Activated naive CD8-positive, alpha-beta T cell treated with anti-CD3 and anti-CD28 coated beads, Interleukin-2, amount 50 U/mL, for 16 hours (primary cell): ENCODE measurements at regions not wholly inside any gene's neighbourhood (a gene's known extent, or its start where the extent isn't known, plus 50 kb on each side); places are given as distances from the start of the nearest gene placed in this dataset.
"Not testable (repeated sequence)": the region's sequence is repeated elsewhere in the genome, so short reads cannot be mapped to it uniquely, and the experiment has no call there.

Experiments
- DNase-seq: peaks from one replicate; pipeline ENCODE4 v3.0.0-alpha.2; 2020; ENCODE audit warnings: low read depth, low spot score

DNA sequence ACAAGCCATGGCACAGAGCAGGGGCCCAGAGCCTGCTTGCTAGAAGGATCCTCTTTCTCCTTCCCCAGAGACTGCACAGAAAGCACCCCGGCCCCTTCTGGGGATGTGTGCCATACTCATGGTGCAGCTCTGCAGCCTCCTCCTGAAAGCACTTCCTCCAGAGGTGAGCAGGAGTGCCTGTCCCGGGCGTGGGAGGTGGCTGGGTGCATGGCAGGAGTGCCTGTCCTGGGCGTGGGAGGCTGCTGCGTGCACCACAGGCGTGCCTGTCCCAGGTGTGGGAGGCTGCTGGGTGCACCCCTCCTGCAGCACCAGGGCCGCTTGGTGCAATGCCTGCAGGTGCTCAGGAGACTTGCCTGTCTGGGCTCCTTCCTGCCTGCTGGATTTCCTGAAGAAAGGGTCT lies 913.3 kb downstream of the UQCRFS1 start:
- DNase-seq = no peak

DNA sequence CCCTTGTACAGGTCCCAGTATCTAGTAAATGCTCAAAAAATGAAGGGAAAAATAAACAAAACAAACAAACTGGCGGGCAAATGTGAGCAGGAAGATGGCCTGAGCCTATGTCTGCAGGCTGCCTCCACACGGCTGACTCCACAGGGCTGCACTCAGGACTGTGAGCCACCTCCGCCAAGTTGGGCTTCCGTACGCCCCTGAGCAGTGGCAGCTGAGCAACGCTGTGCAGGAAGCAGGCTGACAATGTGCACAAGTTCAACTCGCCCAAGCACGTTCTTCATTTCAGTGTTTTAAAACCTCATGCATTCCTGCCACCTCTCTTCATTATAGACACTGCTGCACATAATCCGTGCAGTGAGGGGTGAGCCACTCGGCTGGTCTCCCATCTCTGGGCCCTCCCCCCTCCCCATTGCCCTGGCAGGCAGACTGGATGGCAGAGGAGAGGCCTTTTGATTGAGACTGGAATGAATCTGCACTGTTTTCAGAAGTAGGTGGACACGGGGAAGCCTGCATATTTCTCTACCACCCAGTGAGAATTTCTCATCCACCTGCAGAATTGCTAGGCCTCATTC lies 915.3 kb downstream of the UQCRFS1 start:
- no peak for DNase-seq

DNA sequence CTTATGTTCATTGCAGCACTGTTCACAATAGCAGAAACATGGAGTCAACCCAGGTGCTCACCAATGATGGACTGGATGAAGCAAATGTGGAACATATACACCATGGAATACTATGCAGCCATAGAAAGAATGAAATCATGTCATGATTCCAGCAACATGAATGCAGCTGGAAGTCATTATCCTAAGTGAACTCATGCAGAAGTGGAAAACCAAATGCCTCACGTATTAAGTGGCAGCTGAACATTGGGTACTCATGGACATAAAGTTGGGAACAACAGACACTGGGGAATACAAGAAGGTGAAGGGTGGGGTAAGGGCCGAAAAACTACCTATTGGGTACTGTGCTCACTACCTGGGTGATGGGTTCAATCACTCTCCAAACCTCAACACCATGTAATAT lies 915.9 kb downstream of the UQCRFS1 start:
- no peak for DNase-seq

DNA sequence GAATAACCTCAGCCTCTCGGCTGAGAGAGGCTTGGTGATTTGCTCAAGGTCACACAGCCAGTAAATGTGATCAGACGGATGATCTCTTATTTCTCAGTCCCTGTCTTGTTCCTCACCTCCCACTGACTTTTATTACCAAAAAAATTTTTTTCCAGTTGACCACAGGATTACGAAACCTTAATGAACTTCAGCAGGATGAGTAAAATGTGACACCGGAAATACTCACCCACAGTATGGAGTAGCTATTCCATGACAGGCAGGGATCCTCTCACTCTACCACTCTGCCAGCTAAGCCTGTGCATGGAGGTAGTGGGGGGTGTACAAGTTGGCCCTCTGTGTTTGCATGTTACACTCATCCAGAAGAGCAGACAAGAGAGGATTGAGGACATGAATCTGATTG lies 916.4 kb downstream of the UQCRFS1 start:
- no peak for DNase-seq

DNA sequence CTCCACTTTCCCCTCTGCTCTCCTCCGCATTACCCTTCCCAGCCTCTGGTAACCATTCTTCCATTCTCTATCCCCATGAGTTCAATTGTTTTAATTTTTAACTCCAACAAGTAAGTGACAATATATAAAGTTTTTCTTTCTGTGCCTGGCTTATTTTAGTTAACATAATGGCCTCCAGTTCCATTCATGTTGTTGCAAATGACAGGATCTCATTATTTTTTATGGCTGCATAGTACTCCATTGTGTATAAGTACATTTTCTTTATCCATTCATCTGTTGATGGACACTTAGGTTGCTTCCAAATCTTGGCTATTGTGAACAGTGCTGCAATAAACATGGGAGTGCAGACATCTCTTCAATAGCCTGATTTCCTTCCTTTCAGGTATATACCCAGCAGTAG lies 918.0 kb downstream of the UQCRFS1 start:
- not testable (repeated sequence) for DNase-seq

DNA sequence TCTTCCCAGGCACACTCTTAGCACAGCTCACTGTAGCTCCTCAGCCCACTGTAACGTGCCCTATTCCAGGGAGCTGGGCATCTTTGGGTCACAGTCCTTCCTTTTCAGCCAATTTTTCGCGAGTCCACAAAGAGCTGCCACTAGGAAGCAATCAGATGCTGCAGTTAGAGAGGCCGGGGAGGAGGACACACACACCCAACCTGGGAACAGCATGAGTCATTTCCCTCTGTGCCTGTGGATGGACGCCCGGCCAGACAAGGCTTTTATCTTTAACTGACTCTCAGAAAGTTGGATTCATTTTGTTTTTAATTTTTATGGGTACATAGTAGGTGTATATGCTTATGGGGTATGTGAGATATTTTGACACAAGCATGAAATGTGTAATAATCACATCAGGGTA lies 918.6 kb downstream of the UQCRFS1 start:
- no peak for DNase-seq

DNA sequence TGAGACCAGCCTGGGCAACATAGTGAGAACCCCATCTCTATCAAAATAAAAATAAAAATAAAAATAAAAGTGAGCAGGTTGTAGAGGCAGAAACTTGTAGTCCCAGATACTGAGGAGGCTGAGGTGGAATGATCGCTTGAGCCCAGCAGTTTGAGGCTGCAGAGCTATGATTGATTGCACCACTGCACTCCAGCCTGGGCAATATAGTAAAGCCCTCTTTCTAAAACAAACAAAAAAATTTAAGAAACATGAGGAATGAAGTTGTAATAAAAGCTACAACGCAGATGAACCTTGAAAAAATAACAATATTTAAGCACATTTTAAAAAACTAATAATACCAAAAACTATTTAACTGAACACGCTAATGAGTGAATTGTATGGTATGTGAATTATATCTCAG lies 919.3 kb downstream of the UQCRFS1 start:
- no peak for DNase-seq

DNA sequence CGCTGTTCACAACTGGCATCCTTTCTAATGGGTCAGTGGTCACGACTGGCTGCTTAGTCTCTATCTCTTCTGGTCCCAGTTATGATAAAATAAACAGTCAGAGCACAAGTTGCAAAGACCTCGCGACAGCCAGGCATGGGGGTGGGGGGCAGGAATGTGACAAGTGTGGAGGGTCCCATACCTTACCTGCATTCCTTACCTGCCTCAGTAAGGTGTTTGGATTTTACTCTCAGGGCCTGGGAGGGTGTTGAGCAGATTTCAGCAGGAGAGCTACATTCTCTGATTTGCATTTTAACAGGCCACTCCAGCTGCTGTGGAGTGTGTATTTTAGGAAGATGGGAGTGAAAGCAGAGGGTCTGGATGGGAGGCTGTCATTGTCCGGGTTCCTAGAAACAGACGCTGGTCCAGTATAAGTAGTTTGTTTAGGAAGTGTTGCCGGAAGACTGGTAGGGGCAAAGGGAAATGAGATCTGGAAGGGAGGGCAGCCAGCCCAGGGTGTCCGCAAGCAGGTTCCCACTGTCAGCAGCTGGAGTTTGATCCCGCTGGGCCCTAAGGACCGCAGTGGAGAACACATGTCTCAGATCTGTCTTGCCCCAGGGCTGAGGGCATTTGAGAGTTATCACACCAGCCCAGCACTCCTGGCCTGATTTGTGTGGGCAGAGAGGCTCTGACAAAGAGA lies 920.0 kb downstream of the UQCRFS1 start:
- DNase-seq = no peak

DNA sequence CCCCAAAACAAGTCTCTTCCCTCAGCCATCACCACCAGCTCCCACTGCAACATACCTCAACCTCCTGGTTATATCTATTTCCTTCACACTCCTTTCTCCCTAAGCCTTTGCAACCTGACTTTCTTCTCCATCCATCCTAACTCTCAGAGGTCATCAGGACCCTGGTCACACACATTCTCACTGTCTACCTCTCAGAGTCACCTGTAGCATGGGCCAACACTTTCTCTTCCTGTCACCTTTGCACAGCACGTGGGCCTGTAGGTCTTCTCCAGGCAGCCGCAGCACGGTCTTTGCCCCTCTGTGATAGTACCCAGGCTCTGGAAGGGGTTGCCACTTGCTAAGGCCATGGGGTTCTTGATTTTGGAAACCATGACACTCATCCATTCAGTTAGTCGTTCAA lies 921.1 kb downstream of the UQCRFS1 start:
- no peak for DNase-seq

DNA sequence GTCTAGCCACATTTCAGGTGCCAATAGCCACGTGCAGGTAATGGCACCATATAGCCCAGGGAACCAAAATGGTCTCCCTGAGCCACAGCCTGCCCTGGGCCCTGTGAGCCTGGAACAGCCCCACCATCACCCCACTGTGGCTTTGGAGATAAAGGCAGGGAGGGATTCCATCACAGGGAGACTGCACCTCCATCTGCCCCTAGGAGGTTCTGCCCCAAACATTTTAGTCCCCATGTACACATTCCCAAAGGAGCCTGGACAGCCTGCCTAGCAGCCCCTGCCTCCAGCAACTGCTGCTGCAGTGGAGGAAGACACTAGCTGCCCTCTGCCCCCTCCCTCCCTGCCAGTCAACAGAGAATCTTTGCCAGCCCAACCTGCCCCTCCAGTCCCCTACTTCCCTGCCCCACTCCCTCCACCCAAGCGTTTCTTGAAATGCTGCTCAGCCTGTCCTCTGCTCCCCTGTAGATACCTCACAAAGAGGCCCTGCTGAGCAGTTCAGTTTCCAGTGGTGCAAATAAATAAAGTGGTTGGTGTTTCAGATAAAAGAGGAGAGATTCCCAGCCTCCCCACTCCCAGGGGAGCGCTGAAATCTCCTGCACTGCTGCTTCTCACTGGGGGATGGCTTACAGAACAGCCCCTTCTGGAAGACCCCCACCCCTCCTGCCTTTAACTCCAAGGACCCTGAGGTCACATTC lies 921.8 kb downstream of the UQCRFS1 start:
- no peak for DNase-seq

DNA sequence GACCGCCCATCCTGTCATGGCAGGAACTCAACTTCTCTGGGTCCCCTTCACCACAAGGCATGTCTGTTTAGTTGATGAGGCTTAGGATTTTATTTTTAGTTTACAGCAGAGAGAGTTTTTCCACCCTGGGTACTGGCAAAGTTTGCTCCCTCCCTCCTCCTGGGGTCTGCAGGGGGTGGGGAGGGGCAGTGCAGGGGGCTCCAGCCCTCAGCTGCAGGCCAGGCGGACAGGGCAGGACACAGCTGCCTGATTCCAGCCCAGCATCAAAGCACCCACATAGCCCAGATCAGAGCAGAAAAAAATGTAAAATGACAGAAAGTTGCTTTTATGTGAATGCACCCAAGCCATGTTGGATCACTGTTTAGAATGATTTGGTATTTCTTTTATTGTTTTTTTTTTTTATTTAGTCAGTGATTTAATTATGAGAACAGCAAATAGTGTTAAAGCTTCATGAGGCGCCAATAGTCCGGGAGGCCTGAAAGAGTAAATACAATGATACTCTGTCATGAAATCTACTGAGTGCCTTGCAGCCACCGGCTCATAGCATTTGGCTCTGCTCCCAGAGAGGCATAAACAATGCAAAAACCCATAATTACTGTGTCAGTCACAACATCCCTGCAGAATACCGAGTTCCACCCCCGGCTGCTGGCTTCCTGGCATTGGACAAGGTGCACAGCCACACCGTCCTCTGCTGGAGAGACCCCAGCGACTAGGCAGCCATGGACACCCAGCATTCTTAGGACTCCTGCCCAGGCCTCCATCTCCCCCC lies 923.5 kb downstream of the UQCRFS1 start:
- no peak for DNase-seq

DNA sequence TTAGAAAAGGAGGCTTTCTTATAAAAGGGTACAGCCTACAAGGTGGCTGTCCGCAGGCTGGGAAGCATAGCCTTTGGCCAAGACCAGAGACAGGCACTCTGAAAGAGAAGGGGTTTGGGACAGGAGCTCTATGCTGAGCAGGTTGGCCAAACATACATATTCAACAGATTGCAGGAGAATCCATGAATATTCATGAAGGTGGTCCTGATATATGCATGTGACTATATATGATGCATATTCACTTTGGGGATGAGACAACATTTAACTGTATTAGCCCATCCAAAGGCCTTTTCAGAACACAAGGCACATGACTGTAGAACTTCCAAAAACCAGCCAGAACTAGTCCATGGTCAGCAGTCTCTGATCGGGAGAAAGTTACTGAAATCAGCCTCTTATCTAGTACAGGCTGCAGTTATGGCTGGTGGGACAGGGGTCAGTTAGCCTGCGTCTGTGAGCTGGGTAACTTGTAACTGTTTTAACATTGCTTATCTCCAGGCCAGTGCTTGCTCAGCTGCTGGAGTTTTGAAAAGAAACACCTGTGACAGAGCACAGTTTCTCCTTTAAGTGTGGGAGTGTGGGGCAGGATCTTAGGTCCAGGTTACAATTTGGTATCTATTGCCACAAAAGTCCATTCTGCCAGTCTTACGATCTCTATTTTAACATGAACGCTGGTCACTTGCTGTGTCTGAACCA lies 924.2 kb downstream of the UQCRFS1 start:
- DNase-seq = no peak

DNA sequence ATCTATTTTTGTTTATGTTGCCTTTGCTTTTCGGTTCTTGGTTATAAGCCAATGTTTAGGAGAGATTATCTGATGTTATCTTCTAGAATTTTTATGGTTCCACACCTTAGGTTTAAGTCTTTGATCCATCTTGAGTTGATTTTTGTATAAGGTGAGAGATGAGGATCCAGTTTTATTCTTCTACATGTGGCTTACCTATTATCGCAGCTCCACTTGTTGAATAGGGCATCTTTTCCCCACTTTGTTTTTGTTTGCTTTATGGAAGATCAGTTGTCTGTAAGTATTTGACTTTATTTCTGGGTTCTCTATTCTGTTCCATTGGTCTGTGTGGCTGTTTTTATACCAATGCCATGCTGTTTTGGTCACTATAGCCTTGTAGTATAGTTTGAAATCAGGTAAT lies 927.0 kb downstream of the UQCRFS1 start:
- no peak for DNase-seq

DNA sequence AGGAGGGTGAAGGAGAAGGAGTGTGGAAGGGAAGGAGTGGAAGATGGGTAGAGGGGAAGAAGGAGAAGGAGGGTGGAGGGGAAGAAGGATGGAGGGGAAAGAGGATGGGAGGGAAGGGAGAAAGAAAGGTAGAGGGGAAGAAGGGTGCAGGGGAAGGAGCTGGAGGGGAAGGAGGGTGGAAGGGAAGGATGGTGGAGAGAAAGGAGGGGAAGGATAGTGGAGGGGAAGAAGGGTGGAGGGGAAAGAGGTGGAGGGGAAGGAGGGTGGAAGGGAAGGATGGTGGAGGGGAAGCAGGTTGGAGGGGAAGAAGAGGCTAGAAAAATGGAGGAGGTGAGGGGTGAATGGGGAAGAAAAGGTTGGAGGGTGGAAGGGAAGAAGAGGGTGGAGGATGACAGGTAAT lies 927.9 kb downstream of the UQCRFS1 start:
- no peak for DNase-seq

DNA sequence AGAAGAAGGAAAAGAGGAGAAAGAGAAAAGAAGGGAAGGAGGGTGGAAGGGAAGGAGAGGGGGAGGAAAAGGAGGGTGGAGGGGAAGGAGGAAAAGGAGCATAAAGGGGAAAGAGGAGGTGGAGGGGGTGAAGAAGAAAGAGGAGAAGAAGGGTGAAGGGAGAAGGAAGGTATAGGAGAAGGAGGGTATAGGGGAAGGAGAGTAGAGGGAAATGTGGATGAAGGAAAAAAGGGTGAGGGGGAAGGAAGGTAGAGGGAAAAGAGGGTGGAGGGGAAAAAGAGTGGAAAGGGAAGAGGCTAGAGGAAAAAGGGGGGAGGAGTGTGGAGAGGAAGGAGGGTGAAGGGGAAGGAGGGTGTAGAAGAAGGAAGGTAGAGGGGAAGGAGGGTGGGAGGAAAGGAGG lies 928.6 kb downstream of the UQCRFS1 start:
- DNase-seq = no peak

DNA sequence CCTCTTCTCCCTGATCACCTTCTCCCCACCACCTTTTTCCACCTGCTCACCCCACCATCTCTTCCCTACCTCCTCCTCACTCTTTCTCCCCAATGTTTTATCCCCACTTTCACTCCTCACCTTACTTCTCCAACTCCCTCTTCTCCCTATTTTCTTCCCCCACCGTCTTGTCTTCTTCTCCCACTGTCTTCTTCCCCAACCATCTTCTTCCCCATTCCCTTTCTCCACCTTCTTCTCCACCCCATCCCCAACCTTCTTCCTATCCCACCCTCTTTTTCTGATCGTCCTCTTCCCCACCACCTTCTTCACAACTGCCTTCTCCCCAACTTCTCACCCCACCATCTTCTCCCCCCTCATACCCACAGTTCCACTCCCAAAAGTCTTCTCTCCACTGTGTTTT lies 929.4 kb downstream of the UQCRFS1 start:
- DNase-seq = no peak

DNA sequence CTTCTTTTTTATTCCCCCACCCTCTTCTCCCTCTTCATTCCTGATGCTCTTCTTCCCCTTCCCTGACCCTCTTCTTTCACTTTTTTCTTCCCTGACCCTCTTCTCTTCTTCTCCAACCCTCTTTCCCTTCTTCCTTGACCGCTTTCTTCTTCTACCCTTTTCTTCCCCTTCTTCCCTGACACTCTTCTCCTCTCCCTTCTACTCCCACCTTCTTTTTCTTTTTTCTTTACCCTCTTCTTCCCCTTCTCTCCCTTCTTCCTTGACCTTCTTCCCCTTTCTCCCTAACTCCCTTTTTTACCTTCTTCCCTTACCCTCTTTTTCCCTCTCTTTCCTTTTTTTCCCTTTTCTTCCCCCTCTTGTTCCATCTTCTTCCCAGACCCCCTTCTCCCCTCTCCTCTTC lies 931.3 kb downstream of the UQCRFS1 start:
- no peak for DNase-seq

DNA sequence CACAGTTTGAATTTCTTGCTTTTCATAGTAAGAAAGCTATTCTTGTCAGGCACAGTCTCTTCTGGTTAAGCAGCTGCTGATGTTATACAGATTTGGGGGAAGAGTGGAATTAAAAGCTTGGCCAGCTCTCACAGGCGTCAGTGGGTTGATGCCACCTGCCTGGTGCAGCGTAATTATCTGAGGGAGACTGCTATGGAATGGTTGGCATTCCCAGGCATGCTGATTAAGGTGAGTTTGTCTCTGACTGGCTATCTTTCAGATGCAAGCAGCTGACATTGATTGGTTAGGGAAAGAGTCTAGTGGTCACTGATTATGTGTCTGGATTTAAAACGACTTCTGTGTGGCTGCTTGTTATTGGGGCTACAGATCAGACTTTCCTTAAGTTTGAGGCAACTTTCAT lies 948.4 kb downstream of the UQCRFS1 start:
- DNase-seq = no peak

DNA sequence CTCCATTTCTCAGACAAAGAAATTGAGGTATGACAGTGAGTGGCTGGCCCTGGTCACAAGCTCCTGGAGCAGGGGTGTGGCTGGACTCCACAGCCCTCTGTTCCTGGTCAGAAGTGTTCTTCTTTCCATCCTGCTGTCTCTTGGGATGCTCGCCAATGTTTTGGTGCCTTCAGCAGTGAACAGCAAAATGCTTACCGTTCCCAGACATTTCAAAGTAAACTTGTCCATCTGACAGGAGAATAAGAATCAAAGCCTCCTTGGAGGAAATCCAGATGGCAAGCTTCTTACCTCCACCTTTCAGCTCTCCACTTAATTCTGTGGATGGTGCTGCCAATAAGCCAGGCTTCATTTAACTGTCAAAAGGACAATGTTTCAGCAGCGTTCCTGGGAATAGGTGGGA lies 954.1 kb downstream of the UQCRFS1 start:
- DNase-seq = no peak

DNA sequence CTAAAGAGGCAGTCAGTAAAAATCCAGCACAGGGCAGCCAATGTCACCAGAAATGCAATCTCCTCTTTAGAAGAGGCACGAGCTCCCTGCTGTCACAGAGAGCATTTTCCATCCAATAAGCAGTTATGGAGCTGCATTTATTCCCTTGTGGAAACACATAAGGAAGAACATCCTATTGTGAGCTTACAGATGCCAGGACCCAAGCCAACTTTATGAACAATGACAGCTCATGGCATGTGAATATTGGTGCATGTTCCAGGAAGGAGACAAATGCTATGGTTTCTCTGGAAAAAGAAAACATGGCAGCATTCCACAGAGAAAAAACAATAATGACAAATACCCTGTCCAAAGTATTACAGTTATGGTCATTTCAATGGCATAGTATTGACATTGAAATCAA lies 955.6 kb downstream of the UQCRFS1 start:
- DNase-seq = no peak

DNA sequence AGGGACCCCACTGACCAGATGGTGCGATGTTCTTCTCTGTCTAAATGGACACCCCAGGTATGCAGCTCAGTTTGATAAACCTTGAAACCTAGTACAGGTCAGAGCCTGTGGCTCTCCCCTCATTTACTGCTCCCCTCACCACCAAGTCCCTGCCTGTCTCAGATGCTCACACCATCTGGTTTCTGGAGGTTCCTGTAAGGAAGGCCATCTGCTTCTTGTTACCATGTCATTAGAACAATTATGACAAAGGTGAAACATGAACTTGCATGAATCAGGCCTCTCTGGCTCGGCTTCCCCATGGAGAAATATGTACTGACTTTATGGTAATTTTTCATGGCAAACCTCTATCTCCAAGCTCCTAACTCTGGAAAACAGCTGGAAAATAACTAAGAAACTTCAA lies 965.7 kb downstream of the UQCRFS1 start:
- no peak for DNase-seq

DNA sequence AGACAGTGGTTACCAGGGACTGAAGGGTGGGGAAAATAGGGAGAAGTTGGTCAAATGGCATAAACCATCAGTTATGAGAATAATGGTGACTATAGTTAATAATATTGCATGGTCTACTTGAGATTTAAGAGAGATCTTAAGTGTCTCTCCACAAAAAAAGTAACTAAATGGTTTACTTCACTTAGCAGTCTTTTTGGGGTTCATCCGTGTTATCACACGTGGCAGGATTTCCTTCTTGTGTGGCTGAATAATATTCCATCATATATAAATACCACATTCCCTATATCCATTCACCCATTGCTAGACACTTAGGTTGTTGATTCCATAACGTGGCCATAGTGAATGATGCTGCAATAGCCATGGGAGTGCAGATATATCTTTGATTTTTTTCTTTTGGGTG lies 967.0 kb downstream of the UQCRFS1 start:
- no peak for DNase-seq
